Urinary bladder (tissue), 3 donors: ENCODE measurements at regions not wholly inside any gene's neighbourhood (a gene's known extent, or its start where the extent isn't known, plus 50 kb on each side); places are given as distances from the start of the nearest gene placed in this dataset.
"Not testable (repeated sequence)": the region's sequence is repeated elsewhere in the genome, so short reads cannot be mapped to it uniquely, and the experiment has no call there.

ENCODE experiments used
- DNase-seq: peaks from one replicate; pipeline ENCODE4 v3.0.0-alpha.2; 2015; ENCODE audit errors: extremely low spot score
- H3K27ac ChIP-seq: one replicate; pipeline ENCODE4 v1.5.1; 2013; ENCODE audit warnings: low read depth, mild to moderate bottlenecking, moderate library complexity
- H3K36me3 ChIP-seq: one replicate; pipeline ENCODE4 v1.6.1; 2013; ENCODE audit warnings: mild to moderate bottlenecking, moderate library complexity; ENCODE audit not compliant: insufficient read depth
- H3K4me1 ChIP-seq: one replicate; pipeline ENCODE4 v1.6.1; 2013; ENCODE audit warnings: mild to moderate bottlenecking, moderate library complexity; ENCODE audit not compliant: insufficient read depth
- H3K4me3 ChIP-seq: one replicate; pipeline ENCODE4 v1.5.1; 2013; ENCODE audit warnings: low read depth, low read length
- WGBS: extraction: QIAGEN DNeasy Blood & Tissue Kit; methylation state at CpG from one replicate; pipeline ENCODE4 v1.1.7; 2013; 5-methylcytosine and 5-hydroxymethylcytosine counted together
- donor health status: healthy with polysubstance abuse.
- donor health status: healthy.

DNA sequence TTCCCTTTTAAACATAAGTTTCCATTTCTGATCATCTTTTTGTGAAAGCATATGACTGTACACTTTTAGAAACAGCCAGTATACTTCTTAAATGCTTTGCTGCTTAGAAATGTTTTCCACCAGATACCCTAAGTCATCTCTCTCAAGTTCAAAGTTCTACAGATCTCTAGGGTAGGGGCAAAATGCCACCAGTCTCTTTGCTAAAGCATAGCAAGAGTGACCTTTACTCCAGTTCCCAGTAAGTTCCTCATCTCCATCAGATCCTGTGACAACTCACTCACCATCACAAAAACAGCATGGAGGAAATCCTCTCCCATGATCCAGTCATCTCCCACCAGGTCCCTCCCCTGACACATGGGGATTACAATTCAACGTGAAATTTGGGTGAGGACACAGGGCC is 75.6 kb upstream of the RNF32 start:
- not testable (repeated sequence) for H3K27ac ChIP-seq, H3K4me3 ChIP-seq, H3K36me3 ChIP-seq, H3K4me1 ChIP-seq, DNase-seq
- WGBS: 76% methylated on average over 1 of the region's 1 CpG

DNA sequence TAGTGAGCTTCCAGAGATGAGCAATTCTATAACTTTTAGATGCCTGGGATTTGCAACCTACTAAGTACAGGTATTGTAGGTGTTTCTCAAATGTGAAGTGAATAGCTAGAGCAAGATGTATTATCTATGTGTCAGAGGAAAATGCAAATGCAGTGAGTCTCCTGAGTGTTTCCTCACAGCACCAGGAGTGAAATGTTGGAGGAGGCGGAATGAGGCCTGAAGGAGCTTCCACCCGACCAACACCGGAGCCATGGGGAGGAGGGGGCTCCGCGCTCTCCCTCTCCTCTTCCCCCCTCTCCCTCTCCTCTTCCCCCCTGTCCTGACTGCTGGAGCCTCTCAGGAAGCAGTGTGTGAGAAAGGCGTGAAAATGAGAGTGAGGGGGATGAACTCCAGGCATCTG is 79.9 kb upstream of the RNF32 start:
- 27% methylated on average over 6 of the region's 6 CpGs for WGBS
- Histone ChIP-seq H3K36me3 (no peaks in the 10 kb centered on the region), H3K27ac (no peak overlapping the region), H3K4me3 (no peak overlapping the region), H3K4me1 (no peaks in the 10 kb centered on the region)
- DNase-seq: no peak

DNA sequence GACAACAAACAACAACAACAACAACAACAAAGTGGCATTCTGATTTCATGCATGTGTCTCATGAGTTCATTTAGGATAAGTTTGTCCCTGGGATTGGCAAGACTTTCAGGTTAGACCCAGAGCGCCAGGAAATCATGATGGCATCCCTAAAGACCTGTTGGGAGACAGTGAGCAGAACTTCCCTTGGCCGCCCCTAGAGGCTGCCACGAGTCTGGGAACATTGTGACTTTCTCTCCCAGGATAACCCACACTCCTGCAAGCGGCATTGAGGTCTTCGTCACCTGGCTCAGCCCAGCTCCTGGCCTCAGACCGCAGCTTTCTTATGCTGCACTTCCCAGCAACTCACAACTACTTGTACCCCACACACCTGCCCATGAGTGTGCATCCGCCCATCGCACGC is 80.5 kb upstream of the RNF32 start:
- Histone ChIP-seq H3K4me3 (no peak overlapping the region), H3K27ac (no peak overlapping the region), H3K4me1 (no peaks in the 10 kb centered on the region), H3K36me3 (no peaks in the 10 kb centered on the region)
- DNase-seq: no peak
- 74% methylated on average over 9 of the region's 9 CpGs for WGBS

DNA sequence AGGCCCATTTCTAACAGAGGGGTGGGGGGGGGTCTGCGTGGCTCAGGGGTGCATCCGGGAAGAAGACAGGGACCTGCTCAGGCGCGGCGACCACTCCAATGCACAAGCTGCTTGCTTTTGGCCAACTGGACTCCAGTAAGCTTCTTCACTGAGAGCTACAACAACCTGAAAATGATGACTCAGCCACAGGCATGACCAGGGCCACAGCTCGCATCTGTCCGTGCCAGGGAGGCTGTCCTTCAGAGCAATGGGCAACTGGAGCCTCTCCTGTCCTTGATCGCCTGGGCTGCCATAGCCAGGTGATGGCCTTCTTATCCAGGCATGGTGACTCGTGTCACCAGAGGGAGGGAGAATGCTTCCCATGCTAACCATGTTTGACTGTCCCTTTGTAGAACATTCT is 81.6 kb upstream of the RNF32 start:
- 96% methylated on average over 9 of the region's 9 CpGs for WGBS
- Histone ChIP-seq H3K4me1 (no peaks in the 10 kb centered on the region), H3K4me3 (no peak overlapping the region), H3K36me3 (no peaks in the 10 kb centered on the region), H3K27ac (no peak overlapping the region)
- no peak for DNase-seq

DNA sequence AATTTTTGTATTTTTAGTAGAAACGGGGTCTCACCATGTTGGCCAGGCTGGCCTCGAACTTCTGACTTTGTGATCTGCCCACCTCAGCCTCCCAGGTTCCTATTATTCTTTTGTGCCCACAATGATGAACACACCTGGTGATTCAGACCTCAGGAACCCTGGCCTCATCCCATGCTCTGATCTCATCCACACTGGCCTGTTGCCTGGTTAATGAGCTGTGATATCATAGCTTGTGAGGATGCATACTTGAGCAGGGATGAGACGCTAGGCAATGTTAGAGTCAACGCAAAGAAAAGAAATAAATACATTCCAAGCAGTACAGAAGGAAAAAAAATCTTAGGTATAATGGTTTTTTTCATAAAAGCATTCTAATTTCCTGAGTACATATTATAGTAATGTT is 82.4 kb upstream of the RNF32 start:
- no peaks in the 10 kb centered on the region for H3K4me1 ChIP-seq
- no peaks in the 10 kb centered on the region for H3K36me3 ChIP-seq
- no peak overlapping the region for H3K27ac ChIP-seq
- H3K4me3 ChIP-seq: no peak overlapping the region
- WGBS: 79% methylated on average over 4 of the region's 4 CpGs
- DNase-seq: no peak

DNA sequence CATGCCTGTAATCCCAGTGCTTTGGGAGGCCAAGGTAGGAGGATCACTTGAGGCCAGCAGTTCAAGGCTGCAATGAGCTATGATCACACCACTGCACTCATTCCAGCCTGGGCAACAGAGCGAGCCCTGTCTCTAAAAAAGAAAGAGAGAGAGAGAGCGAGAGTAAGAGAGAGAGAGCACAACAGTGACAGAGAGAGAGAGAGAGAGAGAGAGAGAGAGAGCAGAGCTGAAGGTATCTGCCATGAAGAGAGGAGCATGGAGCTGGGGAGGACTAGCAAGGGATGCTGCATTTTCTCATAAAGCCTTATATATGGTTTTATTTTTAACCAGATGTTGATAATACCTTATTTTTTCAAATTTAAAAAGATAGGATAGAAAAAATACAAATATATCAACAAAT is 84.5 kb upstream of the RNF32 start:
- WGBS: 85% methylated on average over 2 of the region's 2 CpGs

DNA sequence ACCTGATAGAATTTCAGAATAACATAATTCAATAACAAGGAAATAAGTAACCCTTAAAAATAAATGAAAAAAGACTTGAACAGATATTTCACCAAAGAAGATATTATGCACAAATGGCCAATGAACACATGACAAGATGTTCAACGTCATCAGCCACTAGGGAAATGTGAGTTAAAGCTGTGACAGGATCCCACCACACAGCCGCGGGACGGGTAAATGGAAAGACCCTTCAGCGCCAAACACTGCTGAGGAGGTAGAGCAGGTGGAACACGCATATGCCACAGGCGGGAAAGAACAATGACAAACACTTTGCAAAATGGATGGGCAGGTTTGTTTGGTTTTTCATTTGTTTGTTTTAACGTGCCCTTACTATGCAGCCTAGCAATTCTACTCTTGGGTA is 86.1 kb upstream of the RNF32 start:
- no peak for DNase-seq
- H3K27ac ChIP-seq: no peak overlapping the region
- WGBS: 81% methylated on average over 8 of the region's 8 CpGs
- no peaks in the 10 kb centered on the region for H3K4me1 ChIP-seq
- H3K36me3 ChIP-seq: no peaks in the 10 kb centered on the region
- H3K4me3 ChIP-seq: no peak overlapping the region

More for the DNA sequence above, 84.5 kb upstream of the RNF32 start:
- H3K4me3 ChIP-seq: no peak overlapping the region
- H3K36me3 ChIP-seq: no peaks in the 10 kb centered on the region
- no peak for DNase-seq
- H3K4me1 ChIP-seq: no peaks in the 10 kb centered on the region
- H3K27ac ChIP-seq: no peak overlapping the region

DNA sequence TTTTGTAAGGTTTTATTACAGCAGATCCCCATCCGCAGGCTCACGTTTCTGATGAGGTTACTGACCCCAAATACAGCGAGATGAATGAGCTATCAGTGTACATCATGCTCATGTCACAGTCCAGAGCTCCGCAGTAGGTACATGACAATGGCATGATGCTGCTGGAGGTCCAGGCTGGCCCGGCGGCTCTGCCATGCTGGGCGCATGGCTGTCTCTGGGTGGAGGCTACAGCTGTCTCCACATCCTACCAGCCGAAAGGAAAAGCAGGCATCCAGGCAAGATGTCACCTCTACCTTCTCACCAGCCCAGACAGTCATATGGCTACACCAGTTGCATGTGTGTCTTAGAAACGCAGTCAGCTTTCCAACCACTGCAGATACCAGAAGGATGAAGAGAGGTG is 90.9 kb upstream of the RNF32 start:
- no peak overlapping the region for H3K4me3 ChIP-seq
- 92% methylated on average over 9 of the region's 9 CpGs for WGBS
- H3K4me1 ChIP-seq: no peaks in the 10 kb centered on the region
- no peak overlapping the region for H3K27ac ChIP-seq
- H3K36me3 ChIP-seq: no peaks in the 10 kb centered on the region
- DNase-seq: no peak

DNA sequence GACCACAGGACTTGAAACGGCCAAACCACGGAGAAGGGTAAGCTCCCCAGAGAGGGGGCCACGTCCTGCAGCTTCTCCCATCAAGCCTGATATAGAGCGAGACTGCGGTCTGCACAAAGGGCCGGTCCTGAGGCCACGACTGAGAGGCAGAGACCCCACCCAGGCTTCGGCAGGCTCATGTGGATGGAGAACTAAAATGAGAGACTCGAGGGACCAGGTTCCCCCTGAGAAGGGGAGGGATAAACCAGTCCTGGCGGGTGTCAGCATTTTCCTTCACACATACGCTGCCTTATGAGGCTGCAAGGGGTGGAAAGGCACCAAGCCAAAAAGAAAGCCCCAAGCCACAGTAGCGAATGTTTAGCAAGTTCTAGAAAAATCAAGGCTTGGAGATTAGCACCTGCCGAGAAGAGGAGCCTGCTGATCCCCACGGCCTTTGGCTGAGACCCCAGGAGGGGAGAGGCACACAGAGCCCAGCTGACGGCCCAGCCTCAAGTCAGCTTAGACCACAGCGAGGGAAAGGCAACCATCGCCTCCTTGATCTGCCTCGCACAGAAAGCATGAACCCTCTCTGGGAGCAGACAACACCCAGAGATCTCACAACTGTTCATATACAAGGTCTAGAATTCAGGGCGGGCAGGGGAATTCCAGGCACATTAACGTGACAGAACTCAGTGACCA is 92.6 kb upstream of the RNF32 start:
- Histone ChIP-seq H3K27ac (no peak overlapping the region), H3K4me3 (no peak overlapping the region), H3K36me3 (no peaks in the 10 kb centered on the region), H3K4me1 (no peaks in the 10 kb centered on the region)
- no peak for DNase-seq
- WGBS: 76% methylated on average over 20 of the region's 20 CpGs

DNA sequence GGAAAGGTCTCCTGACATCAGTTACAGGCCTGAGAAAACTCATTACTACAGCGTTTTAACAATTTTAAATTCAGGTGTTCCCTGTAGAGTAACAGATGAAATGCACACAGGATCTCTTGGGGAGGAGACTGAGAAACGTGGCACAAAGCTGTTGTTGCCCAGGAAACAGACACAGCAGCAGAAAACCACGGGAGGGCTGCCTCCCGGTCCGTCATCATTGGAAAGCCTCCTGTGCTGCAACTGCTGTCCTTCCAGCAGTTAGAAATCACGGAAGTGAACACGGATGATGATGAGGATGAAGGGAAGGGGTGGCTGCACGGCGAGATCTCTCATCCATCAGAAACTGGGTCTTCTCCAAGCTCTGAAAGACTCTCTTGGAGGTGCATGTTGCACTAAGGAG is 94.6 kb upstream of the RNF32 start:
- H3K27ac ChIP-seq: no peak overlapping the region
- H3K36me3 ChIP-seq: no peaks in the 10 kb centered on the region
- WGBS: 62% methylated on average over 9 of the region's 9 CpGs
- DNase-seq: no peak
- no peaks in the 10 kb centered on the region for H3K4me1 ChIP-seq
- no peak overlapping the region for H3K4me3 ChIP-seq

DNA sequence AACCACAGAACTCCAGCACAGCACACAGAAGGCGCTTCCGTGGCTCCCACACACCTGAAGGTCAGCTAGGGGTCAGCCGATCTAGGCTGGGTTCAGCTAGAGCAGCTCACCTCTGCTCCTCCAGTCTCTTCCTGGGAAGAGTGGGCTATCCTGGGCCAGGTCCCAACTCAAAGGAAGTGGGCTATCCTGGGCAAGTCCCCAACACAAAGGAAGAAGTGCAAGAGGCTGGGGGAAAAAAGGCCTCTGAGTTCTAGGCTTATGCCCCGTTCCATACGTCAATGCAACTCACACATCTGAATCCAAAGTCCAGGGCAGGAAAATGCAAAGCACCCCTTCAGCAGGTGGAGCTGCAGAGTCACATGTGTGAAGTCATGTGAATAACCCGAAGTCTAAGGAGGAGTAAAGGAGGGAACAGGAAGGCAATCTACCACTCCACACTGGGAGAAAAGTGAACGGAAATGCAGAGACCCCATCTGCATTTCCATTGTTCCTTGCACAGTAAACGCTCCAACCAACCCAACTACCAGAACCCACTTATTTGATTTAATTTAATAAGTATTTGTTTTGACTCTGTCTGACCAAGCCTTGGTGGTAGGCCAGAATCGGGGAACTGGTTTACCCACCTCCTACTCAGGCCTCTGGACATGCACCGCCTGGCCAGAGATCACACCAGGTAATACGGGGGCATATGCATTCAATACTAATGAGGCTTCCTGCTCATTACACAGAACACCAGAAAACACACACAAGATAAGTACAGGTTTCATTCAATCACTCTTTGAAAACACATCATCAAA is 95.5 kb upstream of the RNF32 start:
- Histone ChIP-seq H3K27ac (no peak overlapping the region), H3K4me1 (no peaks in the 10 kb centered on the region), H3K4me3 (no peak overlapping the region), H3K36me3 (no peaks in the 10 kb centered on the region)
- WGBS: 90% methylated on average over 11 of the region's 11 CpGs
- DNase-seq: no peak

DNA sequence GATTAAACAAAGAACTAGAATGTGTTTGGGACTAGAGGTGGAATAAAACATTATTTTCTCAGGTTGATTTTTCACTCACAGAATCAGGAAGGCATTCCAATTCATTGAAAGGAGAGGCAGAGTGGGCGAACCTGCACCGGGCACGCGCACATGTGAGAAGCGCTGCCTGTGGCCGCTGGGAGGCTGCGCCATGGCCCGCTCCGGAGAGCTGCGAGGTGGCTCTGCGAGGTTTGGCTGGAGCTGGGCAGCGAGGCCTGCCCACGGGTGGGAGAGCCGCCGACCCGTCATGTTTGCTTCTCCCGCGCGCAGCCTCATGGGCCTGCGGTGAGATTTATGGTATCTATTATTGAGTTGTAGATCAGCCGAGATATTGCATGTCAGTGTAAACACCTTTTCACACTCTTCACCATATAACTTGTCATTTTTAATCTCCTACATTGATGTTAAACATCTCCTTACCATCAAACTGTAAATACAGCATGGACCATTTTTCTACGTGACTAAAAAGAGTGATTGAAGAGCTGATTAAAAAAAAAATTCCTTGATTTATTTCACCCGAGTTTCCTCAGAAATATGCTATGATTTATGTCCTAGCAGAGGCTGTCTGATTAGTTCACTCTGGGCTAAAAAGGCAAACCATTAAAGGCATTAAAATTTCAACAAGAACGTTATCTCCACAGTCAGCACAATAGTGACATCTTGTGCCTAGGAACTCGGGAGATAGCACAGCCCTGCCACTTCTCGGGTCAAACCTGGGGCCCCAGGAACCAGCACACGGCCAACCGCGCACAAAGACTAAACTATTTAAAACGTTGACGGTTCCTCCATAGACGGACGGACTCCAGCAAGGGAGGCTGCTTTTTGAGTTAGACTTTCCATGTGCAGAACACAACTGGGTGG is 96.6 kb upstream of the RNF32 start:
- Histone ChIP-seq H3K27ac (no peak overlapping the region), H3K4me1 (no peaks in the 10 kb centered on the region), H3K4me3 (no peak overlapping the region), H3K36me3 (no peaks in the 10 kb centered on the region)
- WGBS: 69% methylated on average over 33 of the region's 33 CpGs
- no peak for DNase-seq

DNA sequence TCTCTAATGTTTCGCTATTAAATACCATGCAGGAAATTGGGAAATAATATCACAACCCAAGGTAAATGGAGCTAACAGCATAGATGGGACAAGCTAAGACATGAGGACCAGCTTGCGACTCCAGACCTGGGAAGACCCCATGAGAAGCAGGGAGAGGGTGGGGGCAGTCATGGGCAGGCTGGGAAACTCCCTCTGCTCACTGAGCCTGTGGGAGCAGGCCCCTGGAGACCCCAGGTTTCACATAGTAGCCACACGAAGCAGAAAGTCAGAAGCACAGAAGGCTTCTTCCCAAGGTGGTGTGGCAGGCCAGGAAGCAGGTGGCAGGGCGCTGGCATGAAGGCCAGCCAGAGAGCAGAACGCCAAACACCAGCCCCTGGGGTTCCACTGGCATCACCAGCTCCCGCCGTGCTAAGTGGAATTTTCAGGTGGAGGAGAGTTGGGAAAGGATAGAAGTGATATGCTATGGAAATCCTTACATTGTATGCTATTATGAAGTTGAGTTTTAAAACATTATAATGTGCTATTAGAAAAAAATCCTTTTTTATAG is 99.9 kb upstream of the RNF32 start:
- no peaks in the 10 kb centered on the region for H3K4me1 ChIP-seq
- no peak for DNase-seq
- 84% methylated on average over 7 of the region's 7 CpGs for WGBS
- H3K36me3 ChIP-seq: no peaks in the 10 kb centered on the region
- H3K4me3 ChIP-seq: no peak overlapping the region
- no peak overlapping the region for H3K27ac ChIP-seq
